ENCODE measurements at regions not wholly inside any gene's neighbourhood (a gene's known extent, or its start where the extent isn't known, plus 50 kb on each side); places are given as distances from the start of the nearest gene placed in this dataset.
A peak's percentile ranks its signal among the peaks of the same experiment; 100 is the strongest.

GRCh38 chrY:12593532-12594216 is 107.4 kb upstream of the USP9Y start:
- Mint-ChIP-seq H3K36me3 (ENCODE audit: low read depth) (peaks cover 50% of the 10 kb centered on the region), H3K27ac (peak overlapping the region; percentile 82), H3K9me3 (peaks cover 24% of the 10 kb centered on the region), H3K27me3 (no peaks in the 10 kb centered on the region), H3K4me1 (ENCODE audit: low read depth) (peaks cover 49% of the 10 kb centered on the region), H3K4me3 (peak overlapping the region; percentile 59)
- Histone ChIP-seq H3K36me3 (ENCODE audit: insufficient read depth, low read length) (no peaks in the 10 kb centered on the region), H3K4me3 (ENCODE audit: low read length) (no peak overlapping the region), H3K4me1 (ENCODE audit: insufficient read depth, low read length) (peaks cover 27% of the 10 kb centered on the region), H3K27ac (ENCODE audit: low read depth in 1 of 2, low read length in 2 of 2) (peak overlapping the region in 1 of 2 donors; percentile 44), H3K27me3 (ENCODE audit: control insufficient read depth in 1 of 2, insufficient read depth in 2 of 2, low read length in 2 of 2) (no peaks in the 10 kb centered on the region), H3K9me3 (ENCODE audit: control insufficient read depth in 1 of 2, insufficient read depth in 1 of 2, low read length in 2 of 2) (peaks cover 0 to 25% of the 10 kb centered on the region in 2 experiments)
- POLR2A ChIA-PET, result interaction anchor here (0.6 to 2.5 kb wide), 4 partner anchors 41 to 311 kb away, joined by 3 to 9 read pairs (median 4); partner anchors contain the start of gene DDX3Y
- CTCF ChIA-PET, result no interaction called here
- intact Hi-C loops (cut with DNase I, micrococcal nuclease), result loop anchor here (2.0 to 10.0 kb wide), 2 partner anchors 69 to 71 kb away; no protein-coding TSS in a partner anchor
- peak; percentile 92 for ATAC-seq (ENCODE audit: poor library complexity)
- peak in 7 of 14 experiments; percentile 1 to 81 (median 38) for DNase-seq
- TF ChIP-seq CTCF (IDR thresholded peaks at IDR 0.05), result peak; percentile 10

GRCh38 chrY:12598783-12599182 is 102.2 kb upstream of the USP9Y start:
- DNase-seq, result peak in 2 of 14 experiments; percentile 4 to 53
- peak overlapping the region in 1 of 2 donors; percentile 52 for H3K27ac ChIP-seq (ENCODE audit: low read depth in 1 of 2, low read length in 2 of 2)
- peaks cover 0 to 29% of the 10 kb centered on the region in 2 experiments for H3K9me3 ChIP-seq (ENCODE audit: control insufficient read depth in 1 of 2, insufficient read depth in 1 of 2, low read length in 2 of 2)
- no peaks in the 10 kb centered on the region for H3K27me3 ChIP-seq (ENCODE audit: control insufficient read depth in 1 of 2, insufficient read depth in 2 of 2, low read length in 2 of 2)
- H3K36me3 ChIP-seq (ENCODE audit: insufficient read depth, low read length), result no peaks in the 10 kb centered on the region
- CTCF ChIA-PET, result no interaction called here
- peaks cover 68% of the 10 kb centered on the region for H3K4me1 Mint-ChIP-seq (ENCODE audit: low read depth)
- POLR2A ChIA-PET, result interaction anchor here (0.7 to 1.6 kb wide), 4 partner anchors 22 to 81 kb away, joined by 3 to 7 read pairs (median 4); no protein-coding TSS in a partner anchor
- H3K27me3 Mint-ChIP-seq, result no peaks in the 10 kb centered on the region
- H3K4me1 ChIP-seq (ENCODE audit: insufficient read depth, low read length), result peaks cover 30% of the 10 kb centered on the region
- no peak overlapping the region for H3K4me3 ChIP-seq (ENCODE audit: low read length)
- intact Hi-C loops (cut with DNase I, micrococcal nuclease), result loop anchor here in 1 of 2 experiments (10.0 kb wide), 1 partner anchor 66 kb away; no protein-coding TSS in a partner anchor
- H3K36me3 Mint-ChIP-seq (ENCODE audit: low read depth), result peaks cover 70% of the 10 kb centered on the region
- peaks cover 35% of the 10 kb centered on the region for H3K9me3 Mint-ChIP-seq
- H3K27ac Mint-ChIP-seq, result peak overlapping the region; percentile 69
- no peak overlapping the region for H3K4me3 Mint-ChIP-seq
- no peak for TF ChIP-seq CTCF (IDR thresholded peaks at IDR 0.05)
- ATAC-seq (ENCODE audit: poor library complexity), result no peak

GRCh38 chrY:12605426-12605825 is 95.6 kb upstream of the USP9Y start:
- Mint-ChIP-seq H3K36me3 (ENCODE audit: low read depth) (peaks cover 18% of the 10 kb centered on the region), H3K27me3 (no peaks in the 10 kb centered on the region), H3K27ac (no peak overlapping the region), H3K4me1 (ENCODE audit: low read depth) (peaks cover 23% of the 10 kb centered on the region), H3K4me3 (no peak overlapping the region), H3K9me3 (peaks cover 11% of the 10 kb centered on the region)
- no peak for TF ChIP-seq CTCF (IDR thresholded peaks at IDR 0.05)
- Histone ChIP-seq H3K27me3 (ENCODE audit: control insufficient read depth in 1 of 2, insufficient read depth in 2 of 2, low read length in 2 of 2) (no peaks in the 10 kb centered on the region), H3K4me3 (ENCODE audit: low read length) (no peak overlapping the region), H3K27ac (ENCODE audit: low read depth in 1 of 2, low read length in 2 of 2) (no peak overlapping the region), H3K36me3 (ENCODE audit: insufficient read depth, low read length) (no peaks in the 10 kb centered on the region), H3K9me3 (ENCODE audit: control insufficient read depth in 1 of 2, insufficient read depth in 1 of 2, low read length in 2 of 2) (no peaks in the 10 kb centered on the region), H3K4me1 (ENCODE audit: insufficient read depth, low read length) (no peaks in the 10 kb centered on the region)
- ATAC-seq (ENCODE audit: poor library complexity) (no peak), DNase-seq (no peak)
- ChIA-PET POLR2A (no interaction called here), CTCF (no interaction called here)
- intact Hi-C loops (cut with DNase I, micrococcal nuclease), result no loop called here
